ENCODE measurements at regions not wholly inside any gene's neighbourhood (a gene's known extent, or its start where the extent isn't known, plus 50 kb on each side); places are given as distances from the start of the nearest gene placed in this dataset.

DNA sequence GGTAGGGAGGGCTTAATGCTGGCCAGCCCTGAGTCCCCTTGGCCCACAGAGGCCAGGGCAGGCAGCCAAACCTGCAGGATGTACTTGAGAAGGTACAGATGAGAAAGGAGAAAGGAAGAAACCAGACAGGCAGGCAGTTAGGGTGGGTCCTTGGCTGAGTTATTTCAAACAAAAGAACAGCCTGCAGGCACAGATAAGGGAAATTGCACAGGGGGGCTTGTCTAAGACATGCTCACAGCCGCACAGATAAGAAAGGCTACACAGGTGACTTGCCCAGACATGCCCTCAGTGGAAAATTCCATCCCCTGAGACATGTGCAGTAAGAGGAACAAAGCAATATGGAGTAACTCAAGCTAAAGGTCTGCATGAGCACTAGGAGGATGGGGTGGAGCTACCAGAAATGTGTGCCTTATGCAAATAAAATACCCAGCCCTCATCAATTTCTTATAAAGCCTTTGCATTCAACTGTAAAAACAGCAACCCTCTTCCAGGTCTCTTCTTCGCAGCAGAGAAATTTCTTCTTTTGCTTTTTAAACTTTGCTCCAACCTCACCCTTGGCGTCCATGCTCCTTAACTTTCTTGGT, 158.2 kb upstream of the RGS6 start:
- H3K4me3 Mint-ChIP-seq (ENCODE audit: unreplicated experiment), result no peak overlapping the region
- intact Hi-C loops (cut with micrococcal nuclease), result no loop called here
- TF ChIP-seq, protein P1, sequence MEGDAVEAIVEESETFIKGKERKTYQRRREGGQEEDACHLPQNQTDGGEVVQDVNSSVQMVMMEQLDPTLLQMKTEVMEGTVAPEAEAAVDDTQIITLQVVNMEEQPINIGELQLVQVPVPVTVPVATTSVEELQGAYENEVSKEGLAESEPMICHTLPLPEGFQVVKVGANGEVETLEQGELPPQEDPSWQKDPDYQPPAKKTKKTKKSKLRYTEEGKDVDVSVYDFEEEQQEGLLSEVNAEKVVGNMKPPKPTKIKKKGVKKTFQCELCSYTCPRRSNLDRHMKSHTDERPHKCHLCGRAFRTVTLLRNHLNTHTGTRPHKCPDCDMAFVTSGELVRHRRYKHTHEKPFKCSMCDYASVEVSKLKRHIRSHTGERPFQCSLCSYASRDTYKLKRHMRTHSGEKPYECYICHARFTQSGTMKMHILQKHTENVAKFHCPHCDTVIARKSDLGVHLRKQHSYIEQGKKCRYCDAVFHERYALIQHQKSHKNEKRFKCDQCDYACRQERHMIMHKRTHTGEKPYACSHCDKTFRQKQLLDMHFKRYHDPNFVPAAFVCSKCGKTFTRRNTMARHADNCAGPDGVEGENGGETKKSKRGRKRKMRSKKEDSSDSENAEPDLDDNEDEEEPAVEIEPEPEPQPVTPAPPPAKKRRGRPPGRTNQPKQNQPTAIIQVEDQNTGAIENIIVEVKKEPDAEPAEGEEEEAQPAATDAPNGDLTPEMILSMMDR (IDR thresholded peaks at IDR 0.05; ENCODE audit: unreplicated experiment), result no peak
- no peaks in the 10 kb centered on the region for H3K36me3 Mint-ChIP-seq (ENCODE audit: insufficient read depth, unreplicated experiment)
- peak overlapping the region; percentile 88 for H3K27ac Mint-ChIP-seq (ENCODE audit: low read depth, unreplicated experiment)
- peaks cover 20% of the 10 kb centered on the region for H3K9me3 Mint-ChIP-seq (ENCODE audit: unreplicated experiment)
- ChIA-PET CTCF (no interaction called here), POLR2A (no interaction called here)
- BruUV-seq (replicated peaks), result no TSS peak
- DNase-seq (ENCODE audit: unreplicated experiment), result no peak
- no peaks in the 10 kb centered on the region for H3K27me3 Mint-ChIP-seq (ENCODE audit: insufficient read depth, unreplicated experiment)
- H3K4me1 Mint-ChIP-seq (ENCODE audit: insufficient read depth, unreplicated experiment), result peaks cover 5% of the 10 kb centered on the region

DNA sequence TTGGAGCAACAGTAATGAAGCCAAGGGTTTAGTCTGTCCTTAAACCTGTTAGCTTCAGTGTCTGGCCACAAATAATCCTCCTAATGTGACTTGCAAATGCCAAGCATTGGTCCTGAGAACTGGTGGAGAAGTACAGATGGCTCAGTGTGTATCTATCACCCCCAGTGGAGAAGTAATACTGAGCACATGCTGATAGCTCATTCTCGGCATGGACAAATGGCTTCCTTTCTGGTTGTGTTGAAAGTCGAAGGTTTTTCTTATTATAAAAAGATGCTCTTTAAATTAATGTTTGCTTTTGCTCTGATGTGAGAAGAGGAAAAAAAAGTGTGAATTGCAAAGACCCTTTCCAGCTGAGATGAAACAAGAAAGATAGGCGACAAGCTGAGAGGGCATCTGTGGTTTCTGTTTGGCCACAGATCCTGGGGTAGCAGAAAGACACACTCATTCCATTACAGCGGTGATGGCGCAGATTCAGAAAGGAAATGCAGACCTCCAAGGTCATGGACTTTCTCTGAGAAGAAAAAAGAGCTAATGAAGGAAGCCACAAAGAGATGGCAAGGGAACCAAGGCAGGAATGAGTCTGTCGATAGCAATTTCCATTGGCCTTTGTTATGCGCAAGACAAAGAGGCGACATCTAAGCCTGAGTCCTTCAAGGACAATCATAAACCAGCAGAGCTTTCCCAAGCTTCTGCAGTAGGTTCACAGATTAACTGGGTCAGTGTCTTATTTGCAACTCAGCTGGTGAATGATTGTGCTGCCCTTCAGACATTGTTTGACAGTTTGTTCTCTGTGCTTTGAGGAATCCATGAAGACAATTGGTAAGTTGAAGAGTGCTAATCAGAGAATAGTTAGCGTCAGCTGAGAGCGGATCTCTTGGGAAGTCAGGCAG, 155.5 kb upstream of the RGS6 start:
- Mint-ChIP-seq H3K4me1 (ENCODE audit: insufficient read depth, unreplicated experiment) (peaks cover 5% of the 10 kb centered on the region), H3K4me3 (ENCODE audit: unreplicated experiment) (no peak overlapping the region)
- BruUV-seq (replicated peaks), result no TSS peak

DNA sequence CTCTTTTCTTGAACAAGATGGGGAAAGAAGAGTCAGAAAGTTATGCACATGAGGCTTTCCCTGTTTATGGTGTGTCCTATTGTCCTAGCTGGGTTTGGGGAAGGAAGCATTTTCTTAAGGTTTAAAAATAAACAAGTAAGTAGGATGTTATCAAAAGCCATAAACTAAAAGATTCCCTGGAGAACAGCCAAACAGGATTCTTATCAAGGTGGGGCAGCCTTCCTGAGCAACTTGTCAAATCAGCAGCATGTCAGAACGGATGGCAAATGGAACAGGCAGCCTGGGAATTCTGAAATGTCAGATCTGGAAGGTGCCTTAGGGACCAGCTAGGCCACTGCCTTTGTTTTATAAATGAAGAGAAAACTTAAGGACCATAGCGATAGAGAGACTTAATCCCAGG, 152.2 kb upstream of the RGS6 start:
- Mint-ChIP-seq H3K4me1 (ENCODE audit: insufficient read depth, unreplicated experiment) (peaks cover 5% of the 10 kb centered on the region), H3K4me3 (ENCODE audit: unreplicated experiment) (no peak overlapping the region), H3K27ac (ENCODE audit: low read depth, unreplicated experiment) (no peak overlapping the region), H3K27me3 (ENCODE audit: insufficient read depth, unreplicated experiment) (no peaks in the 10 kb centered on the region), H3K36me3 (ENCODE audit: insufficient read depth, unreplicated experiment) (no peaks in the 10 kb centered on the region), H3K9me3 (ENCODE audit: unreplicated experiment) (no peaks in the 10 kb centered on the region)
- ChIA-PET CTCF (interaction anchor here (1.8 kb wide), 1 partner anchor 27 kb away, joined by 7 read pairs; no protein-coding TSS in a partner anchor), POLR2A (no interaction called here)
- DNase-seq (ENCODE audit: unreplicated experiment), result no peak
- BruUV-seq (replicated peaks), result no TSS peak
- TF ChIP-seq, protein P1 (IDR thresholded peaks at IDR 0.05; ENCODE audit: unreplicated experiment), result no peak
- intact Hi-C loops (cut with micrococcal nuclease), result no loop called here

More for the DNA sequence above, 155.5 kb upstream of the RGS6 start:
- CTCF ChIA-PET, result interaction anchor here (1.3 kb wide), 1 partner anchor 78 kb away, joined by 3 read pairs; no protein-coding TSS in a partner anchor
- no peaks in the 10 kb centered on the region for H3K27me3 Mint-ChIP-seq (ENCODE audit: insufficient read depth, unreplicated experiment)
- DNase-seq (ENCODE audit: unreplicated experiment), result no peak
- H3K27ac Mint-ChIP-seq (ENCODE audit: low read depth, unreplicated experiment), result no peak overlapping the region
- TF ChIP-seq, protein P1 (IDR thresholded peaks at IDR 0.05; ENCODE audit: unreplicated experiment), result no peak
- POLR2A ChIA-PET, result no interaction called here
- H3K36me3 Mint-ChIP-seq (ENCODE audit: insufficient read depth, unreplicated experiment), result no peaks in the 10 kb centered on the region
- peaks cover 20% of the 10 kb centered on the region for H3K9me3 Mint-ChIP-seq (ENCODE audit: unreplicated experiment)
- intact Hi-C loops (cut with micrococcal nuclease), result no loop called here

DNA sequence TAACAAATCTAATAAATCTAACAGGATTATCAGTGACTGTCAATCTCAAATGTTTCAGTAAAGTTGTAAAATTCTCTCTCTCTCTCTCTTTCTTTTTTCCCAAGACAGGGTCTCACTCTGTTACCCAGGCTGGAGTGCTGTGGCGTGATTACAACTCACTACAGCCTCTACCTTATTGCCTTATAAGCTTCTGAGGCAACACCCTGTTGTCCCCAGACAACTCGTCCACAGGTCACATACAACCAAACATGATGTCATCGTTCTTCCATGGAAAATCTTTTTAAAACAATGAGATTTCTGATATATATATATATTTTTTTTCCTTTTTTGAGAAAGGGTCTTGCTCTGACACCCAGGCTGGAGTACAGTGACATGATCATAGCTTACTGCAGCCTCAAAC, 151.4 kb upstream of the RGS6 start:
- TF ChIP-seq, protein P1 (IDR thresholded peaks at IDR 0.05; ENCODE audit: unreplicated experiment), result no peak
- POLR2A ChIA-PET, result interaction anchor here (0.6 kb wide), 1 partner anchor 33 kb away, joined by 3 read pairs; no protein-coding TSS in a partner anchor
- no peak overlapping the region for H3K27ac Mint-ChIP-seq (ENCODE audit: low read depth, unreplicated experiment)
- intact Hi-C loops (cut with micrococcal nuclease), result no loop called here
- H3K4me1 Mint-ChIP-seq (ENCODE audit: insufficient read depth, unreplicated experiment), result peaks cover 5% of the 10 kb centered on the region
- H3K4me3 Mint-ChIP-seq (ENCODE audit: unreplicated experiment), result no peak overlapping the region
- no TSS peak for BruUV-seq (replicated peaks)
- no peak for DNase-seq (ENCODE audit: unreplicated experiment)
- H3K9me3 Mint-ChIP-seq (ENCODE audit: unreplicated experiment), result no peaks in the 10 kb centered on the region
- H3K36me3 Mint-ChIP-seq (ENCODE audit: insufficient read depth, unreplicated experiment), result no peaks in the 10 kb centered on the region
- CTCF ChIA-PET, result interaction anchor here (0.6 to 1.8 kb wide), 2 partner anchors 28 to 651 kb away, joined by 3 to 7 read pairs; no protein-coding TSS in a partner anchor
- H3K27me3 Mint-ChIP-seq (ENCODE audit: insufficient read depth, unreplicated experiment), result no peaks in the 10 kb centered on the region

Data from MCF 10A (cell line).